ENCODE measurements at regions not wholly inside any gene's neighbourhood (a gene's known extent, or its start where the extent isn't known, plus 50 kb on each side); places are given as distances from the start of the nearest gene placed in this dataset.

- TF ChIP-seq, protein P1, sequence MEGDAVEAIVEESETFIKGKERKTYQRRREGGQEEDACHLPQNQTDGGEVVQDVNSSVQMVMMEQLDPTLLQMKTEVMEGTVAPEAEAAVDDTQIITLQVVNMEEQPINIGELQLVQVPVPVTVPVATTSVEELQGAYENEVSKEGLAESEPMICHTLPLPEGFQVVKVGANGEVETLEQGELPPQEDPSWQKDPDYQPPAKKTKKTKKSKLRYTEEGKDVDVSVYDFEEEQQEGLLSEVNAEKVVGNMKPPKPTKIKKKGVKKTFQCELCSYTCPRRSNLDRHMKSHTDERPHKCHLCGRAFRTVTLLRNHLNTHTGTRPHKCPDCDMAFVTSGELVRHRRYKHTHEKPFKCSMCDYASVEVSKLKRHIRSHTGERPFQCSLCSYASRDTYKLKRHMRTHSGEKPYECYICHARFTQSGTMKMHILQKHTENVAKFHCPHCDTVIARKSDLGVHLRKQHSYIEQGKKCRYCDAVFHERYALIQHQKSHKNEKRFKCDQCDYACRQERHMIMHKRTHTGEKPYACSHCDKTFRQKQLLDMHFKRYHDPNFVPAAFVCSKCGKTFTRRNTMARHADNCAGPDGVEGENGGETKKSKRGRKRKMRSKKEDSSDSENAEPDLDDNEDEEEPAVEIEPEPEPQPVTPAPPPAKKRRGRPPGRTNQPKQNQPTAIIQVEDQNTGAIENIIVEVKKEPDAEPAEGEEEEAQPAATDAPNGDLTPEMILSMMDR (IDR thresholded peaks at IDR 0.05 in 2 of 3, conservative IDR thresholded peaks at IDR 0.05 in 1 of 3; ENCODE audit: control insufficient read depth in 2 of 3, extremely low read depth in 1 of 3, insufficient read depth in 1 of 3, low read depth in 3 of 3, low read length in 3 of 3), result no peak
- TF ChIP-seq NR2C2 (IDR thresholded peaks at IDR 0.05; ENCODE audit: borderline replicate concordance, control insufficient read depth, insufficient read length, low read depth) (no peak), RAD21 (IDR thresholded peaks at IDR 0.05; ENCODE audit: insufficient read depth, low read depth, low read length) (no peak)
Observed at GRCh38 chr20:52820641-52821292, 151.4 kb upstream of the TSHZ2 start.

Data from GM12878 (cell line).